HepG2 (cell line): ENCODE measurements at regions not wholly inside any gene's neighbourhood (a gene's known extent, or its start where the extent isn't known, plus 50 kb on each side); places are given as distances from the start of the nearest gene placed in this dataset.

Experiments used
- ATAC-seq: fragments of 200-7000 bp; cut with Tn5 transposase; 3 replicates; pipeline ENCODE4 v1.9.1; 2020; ENCODE audit warnings: mild to moderate bottlenecking, moderate library complexity
- BruUV-seq: library from RNA; stranded (reverse); fragments of 400-500 nt; replicated peaks from 2 replicates; lab custom pipeline; 2021; lab: Mats Ljungman, UMichigan
- CTCF ChIA-PET: fragments of 300-600 bp; formaldehyde crosslinking; extraction: SDS; loops from one replicate; lab custom pipeline; 2021; ENCODE audit warnings: low total read pairs, inconsistent platforms, low intra/inter-chr PET ratio; lab: Yijun Ruan, JAX
- POLR2A ChIA-PET: fragments of 350-600 bp; sonication (Branson Sonifier 250); formaldehyde crosslinking; loops from one replicate; lab custom pipeline; 2020; ENCODE audit warnings: antibody characterized with exemption, inconsistent platforms; lab: Yijun Ruan, JAX
- DNase-seq: peaks from one replicate; pipeline ENCODE4 v3.0.0-alpha.2; 2015; ENCODE audit warnings: low spot score
- FAIRE-seq: peaks from 3 replicates; lab custom pipeline; 2011; peaks lifted over from hg19 to GRCh38; lab: Jason Lieb, UNC
- H2AFZ ChIP-seq: one replicate; pipeline ENCODE4 v1.6.1; 2011; ENCODE audit warnings: low read length, inconsistent platforms
- H3K27ac ChIP-seq: fragments of 300-600 bp; 3 replicates; pipeline ENCODE4 v1.8.0; 2011; ENCODE audit warnings: mixed run types, mild to moderate bottlenecking, mixed read lengths, low read length, inconsistent platforms; ENCODE audit not compliant: insufficient read depth; ENCODE audit errors: extremely low read length
- H3K27me3 ChIP-seq, 2 experiments: fragments of 200-600 bp in 1 of 2; 2 replicates in 1 of 2; 3 replicates in 1 of 2; pipeline versions ENCODE4 v1.6.0 to v1.8.0; 2011; ENCODE audit warnings: low read length in 2 of 2, mild to moderate bottlenecking in 2 of 2, moderate library complexity in 2 of 2, inconsistent platforms in 1 of 2; ENCODE audit not compliant: insufficient read depth in 2 of 2, control insufficient read depth in 1 of 2
- H3K36me3 ChIP-seq, 2 experiments: fragments of 200-600 bp in 1 of 2; replicated peaks in 1 of 2; 2 replicates in 1 of 2; 3 replicates in 1 of 2; pipeline versions ENCODE4 v1.5.1 to v1.8.0; 2011; ENCODE audit warnings: low read length in 2 of 2, inconsistent platforms in 1 of 2; ENCODE audit not compliant: insufficient read depth in 2 of 2, control insufficient read depth in 1 of 2
- H3K4me1 ChIP-seq: 2 replicates; pipeline ENCODE4 v1.5.1; 2012; ENCODE audit warnings: low read length, inconsistent platforms; ENCODE audit not compliant: insufficient read depth
- H3K4me2 ChIP-seq: 2 replicates; pipeline ENCODE4 v1.6.0; 2011; ENCODE audit warnings: low read depth, low read length, inconsistent platforms
- H3K4me3 ChIP-seq, 3 experiments: fragments of 200-600 bp in 1 of 3; sonication (generic), shearing (Covaris generic) in 1 of 3; replicated peaks in 1 of 3; 2 replicates each; pipeline ENCODE4 v1.5.1; 2011 to 2016; ENCODE audit warnings: low read length in 3 of 3, inconsistent platforms in 2 of 3, low read depth in 2 of 3, mild to moderate bottlenecking in 2 of 3, control low read depth in 1 of 3, mixed read lengths in 1 of 3; ENCODE audit not compliant: insufficient read depth in 1 of 3
- H3K79me2 ChIP-seq: one replicate; pipeline ENCODE4 v1.6.1; 2011; ENCODE audit warnings: low read length, inconsistent platforms; ENCODE audit not compliant: insufficient read depth
- H3K9ac ChIP-seq: 2 replicates; pipeline ENCODE4 v1.6.0; 2011; ENCODE audit warnings: mild to moderate bottlenecking, low read depth, low read length, inconsistent platforms; ENCODE audit not compliant: insufficient read depth
- H3K9me3 ChIP-seq: 2 replicates; pipeline ENCODE4 v1.5.1; 2012; ENCODE audit warnings: mild to moderate bottlenecking, low read length
- H4K20me1 ChIP-seq: 2 replicates; pipeline ENCODE4 v1.6.0; 2011; ENCODE audit warnings: inconsistent platforms, mild to moderate bottlenecking, low read length, moderate library complexity; ENCODE audit not compliant: insufficient read depth
- NONO ChIP-seq, 2 experiments: fragments of 450-650 bp in 1 of 2; sonication (generic) in 1 of 2; formaldehyde crosslinking in 1 of 2; IDR thresholded peaks in 1 of 2; conservative IDR thresholded peaks in 1 of 2; 2 replicates each; pipeline versions ENCODE4 v1.6.1 to v1.8.0; 2017 to 2022; ENCODE audit warnings: mild to moderate bottlenecking in 1 of 2, missing genetic modification reagents in 1 of 2, moderate library complexity in 1 of 2
- NR1H2 ChIP-seq: sonication (generic); formaldehyde crosslinking; IDR thresholded peaks from 2 replicates; pipeline ENCODE4 v1.8.1; 2022; ENCODE audit warnings: low read depth, missing genetic modification reagents, borderline replicate concordance
- XBP1 ChIP-seq: sonication (generic); formaldehyde crosslinking; IDR thresholded peaks from 2 replicates; pipeline ENCODE4 v1.5.0; 2020; ENCODE audit warnings: missing genetic modification reagents
- ZNF331 ChIP-seq: sonication (generic); formaldehyde crosslinking; IDR thresholded peaks from 2 replicates; pipeline ENCODE4 v1.4.0; 2020; ENCODE audit warnings: missing genetic modification reagents
- ZNF460 ChIP-seq: sonication (generic); formaldehyde crosslinking; IDR thresholded peaks from 2 replicates; pipeline ENCODE4 v1.5.1; 2020; ENCODE audit warnings: missing genetic modification reagents, mild to moderate bottlenecking, borderline replicate concordance
- ZNF768 ChIP-seq: sonication (generic); formaldehyde crosslinking; IDR thresholded peaks from 2 replicates; pipeline ENCODE4 v1.4.0; 2020; ENCODE audit warnings: missing genetic modification reagents
- WGBS: methylation state at CpG from one replicate; pipeline ENCODE4 v1.1.6; 2017; ENCODE audit warnings: low lambda C conversion rate; 5-methylcytosine and 5-hydroxymethylcytosine counted together
- in situ Hi-C: cut with HindIII; loops from 2 replicates; pipeline ENCODE4 v1.10.0; 2017; ENCODE audit warnings: low pct_unique_long_range_greater_than_20kb; ENCODE audit not compliant: extremely low pct_ligation_motif_present
- intact Hi-C: fragments of 100-400 bp; cut with micrococcal nuclease; formaldehyde crosslinking; loops from one replicate; pipeline ENCODE4 v1.10.0; 2022; ENCODE audit not compliant: unreplicated experiment
- TF ChIP-seq, protein P1 (sequence below): sonication (generic); formaldehyde crosslinking; conservative IDR thresholded peaks from 2 replicates; pipeline ENCODE4 v1.5.0; 2020; ENCODE audit warnings: missing genetic modification reagents

DNA sequence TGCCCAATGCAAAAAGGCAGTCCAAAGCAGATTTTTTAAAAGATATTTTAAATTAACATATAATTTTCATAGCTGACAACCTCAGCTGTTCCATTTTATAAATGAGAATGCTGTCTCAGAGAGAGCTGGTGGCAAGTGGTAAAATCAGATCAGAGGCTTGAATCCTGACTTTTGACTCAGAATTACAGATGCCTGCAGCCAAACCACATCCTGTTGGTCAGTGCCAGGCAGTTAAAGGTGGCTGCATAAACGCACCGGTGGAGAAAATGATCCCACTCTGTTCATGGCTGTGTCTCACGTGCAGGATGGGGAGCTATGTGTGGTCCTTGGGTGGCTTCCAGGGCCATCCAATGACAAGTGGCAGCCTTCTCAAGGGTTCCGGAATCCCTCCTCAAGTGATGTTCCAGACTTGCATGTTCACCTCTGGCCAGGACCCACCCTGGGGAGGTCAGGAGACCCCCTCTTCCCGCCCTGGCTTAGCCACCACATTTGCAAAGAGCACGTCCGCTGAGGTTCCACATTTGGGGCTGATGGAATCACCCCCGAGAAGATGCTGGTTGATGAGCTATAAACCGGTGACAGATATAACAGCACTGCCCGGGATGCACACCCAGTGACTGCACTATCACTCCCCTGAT lies 155.5 kb downstream of the SHANK2 start:
- no peak overlapping the region for H3K4me3 ChIP-seq
- H3K9ac ChIP-seq = no peak overlapping the region
- H3K27ac ChIP-seq = no peak overlapping the region
- no peaks in the 10 kb centered on the region for H3K4me1 ChIP-seq
- no peak overlapping the region for H2AFZ ChIP-seq
- 97% methylated on average over 5 of the region's 10 CpGs for WGBS
- no peak for FAIRE-seq
- H4K20me1 ChIP-seq = 0 out of 2 replicates have a peak, but pooled peaks cover 4% of the 10 kb centered on the region
- no peaks in the 10 kb centered on the region for H3K9me3 ChIP-seq
- in situ Hi-C loops = no loop called here
- H3K27me3 ChIP-seq = no peaks in the 10 kb centered on the region
- ChIA-PET CTCF (no interaction called here), POLR2A (no interaction called here)
- BruUV-seq = no TSS peak
- intact Hi-C loops = no loop called here
- no peak for DNase-seq
- no peak for ATAC-seq
- H3K36me3 ChIP-seq = peaks cover 36 to 81% of the 10 kb centered on the region in 2 experiments
- TF ChIP-seq ZNF460 = no peak
- TF ChIP-seq ZNF768 = no peak
- TF ChIP-seq NR1H2 (CRISPR knock-in tag) = no peak
- no peak for TF ChIP-seq XBP1
- no peak overlapping the region for H3K4me2 ChIP-seq
- no peaks in the 10 kb centered on the region for H3K79me2 ChIP-seq

GRCh38 chr11:71095294-71095850 lies 157.0 kb downstream of the SHANK2 start:
- DNase-seq = no peak
- POLR2A ChIA-PET = no interaction called here
- TF ChIP-seq, protein P1, sequence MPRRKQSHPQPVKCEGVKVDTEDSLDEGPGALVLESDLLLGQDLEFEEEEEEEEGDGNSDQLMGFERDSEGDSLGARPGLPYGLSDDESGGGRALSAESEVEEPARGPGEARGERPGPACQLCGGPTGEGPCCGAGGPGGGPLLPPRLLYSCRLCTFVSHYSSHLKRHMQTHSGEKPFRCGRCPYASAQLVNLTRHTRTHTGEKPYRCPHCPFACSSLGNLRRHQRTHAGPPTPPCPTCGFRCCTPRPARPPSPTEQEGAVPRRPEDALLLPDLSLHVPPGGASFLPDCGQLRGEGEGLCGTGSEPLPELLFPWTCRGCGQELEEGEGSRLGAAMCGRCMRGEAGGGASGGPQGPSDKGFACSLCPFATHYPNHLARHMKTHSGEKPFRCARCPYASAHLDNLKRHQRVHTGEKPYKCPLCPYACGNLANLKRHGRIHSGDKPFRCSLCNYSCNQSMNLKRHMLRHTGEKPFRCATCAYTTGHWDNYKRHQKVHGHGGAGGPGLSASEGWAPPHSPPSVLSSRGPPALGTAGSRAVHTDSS (CRISPR knock-in tag) = no peak
- TF ChIP-seq NONO (IDR thresholded peaks at IDR 0.05) (no peak), NONO (CRISPR knock-in tag; conservative IDR thresholded peaks at IDR 0.05) (no peak), ZNF331 (CRISPR knock-in tag) (no peak)
- TF ChIP-seq, all 625 proteins: peak for 0
- no peak overlapping the region for H2AFZ ChIP-seq
- intact Hi-C loops (no loop called here), in situ Hi-C loops (no loop called here)
- ATAC-seq (no peak), FAIRE-seq (no peak)
- no peaks in the 10 kb centered on the region for H3K79me2 ChIP-seq
- H3K9ac ChIP-seq = no peak overlapping the region
- CTCF ChIA-PET = no interaction called here
- H3K9me3 ChIP-seq = no peaks in the 10 kb centered on the region
- H3K27ac ChIP-seq = no peak overlapping the region
- no peak overlapping the region for H3K4me3 ChIP-seq
- peaks cover 45 to 87% of the 10 kb centered on the region in 2 experiments for H3K36me3 ChIP-seq
- no peaks in the 10 kb centered on the region for H3K4me1 ChIP-seq
- BruUV-seq = no TSS peak
- 0 out of 2 replicates have a peak, but pooled peaks cover 7% of the 10 kb centered on the region for H4K20me1 ChIP-seq
- no peak overlapping the region for H3K4me2 ChIP-seq
- 97% methylated on average over 8 of the region's 9 CpGs for WGBS
- H3K27me3 ChIP-seq = no peaks in the 10 kb centered on the region
